ENCODE measurements at regions not wholly inside any gene's neighbourhood (a gene's known extent, or its start where the extent isn't known, plus 50 kb on each side); places are given as distances from the start of the nearest gene placed in this dataset.

GRCh38 chr18:76670564-76671288 lies 151.6 kb upstream of the ZNF236 start:
- Histone ChIP-seq H3K9me3 (ENCODE audit: low read depth, low read length) (no peaks in the 10 kb centered on the region), H3K27ac (no peak overlapping the region), H3K9ac (ENCODE audit: insufficient read length) (no peak overlapping the region), H3K4me3 (no peak overlapping the region), H3K36me3 (ENCODE audit: insufficient read depth, low read length) (no peaks in the 10 kb centered on the region)
- no peak for DNase-seq (ENCODE audit: low read depth, low spot score)
- TF ChIP-seq FOXP2 (optimal IDR thresholded peaks at IDR 0.05; ENCODE audit: control extremely low read depth, extremely low read length, insufficient read depth) (no peak), POLR2AphosphoS5 (IDR thresholded peaks at IDR 0.05; ENCODE audit: borderline replicate concordance, low read depth, low read length) (no peak), EZH2 (IDR thresholded peaks at IDR 0.05) (no peak)

GRCh38 chr18:76668546-76668945 lies 153.8 kb upstream of the ZNF236 start:
- no peaks in the 10 kb centered on the region for H3K9me3 ChIP-seq (ENCODE audit: low read depth, low read length)
- no peak for DNase-seq (ENCODE audit: low read depth, low spot score)
- H3K36me3 ChIP-seq (ENCODE audit: insufficient read depth, low read length) = no peaks in the 10 kb centered on the region
- no peak overlapping the region for H3K9ac ChIP-seq (ENCODE audit: insufficient read length)
- TF ChIP-seq FOXP2 (optimal IDR thresholded peaks at IDR 0.05; ENCODE audit: control extremely low read depth, extremely low read length, insufficient read depth) = no peak
- no peak for TF ChIP-seq POLR2AphosphoS5 (IDR thresholded peaks at IDR 0.05; ENCODE audit: borderline replicate concordance, low read depth, low read length)
- TF ChIP-seq EZH2 (IDR thresholded peaks at IDR 0.05) = no peak
- no peak overlapping the region for H3K4me3 ChIP-seq
- H3K27ac ChIP-seq = no peak overlapping the region

GRCh38 chr18:76668119-76668518 lies 154.2 kb upstream of the ZNF236 start:
- Histone ChIP-seq H3K4me3 (no peak overlapping the region), H3K27ac (no peak overlapping the region), H3K9ac (ENCODE audit: insufficient read length) (no peak overlapping the region), H3K36me3 (ENCODE audit: insufficient read depth, low read length) (no peaks in the 10 kb centered on the region), H3K9me3 (ENCODE audit: low read depth, low read length) (no peaks in the 10 kb centered on the region)
- TF ChIP-seq EZH2 (IDR thresholded peaks at IDR 0.05) (no peak), POLR2AphosphoS5 (IDR thresholded peaks at IDR 0.05; ENCODE audit: borderline replicate concordance, low read depth, low read length) (no peak), FOXP2 (optimal IDR thresholded peaks at IDR 0.05; ENCODE audit: control extremely low read depth, extremely low read length, insufficient read depth) (no peak)
- no peak for DNase-seq (ENCODE audit: low read depth, low spot score)

GRCh38 chr18:76667603-76668002 lies 154.8 kb upstream of the ZNF236 start:
- no peaks in the 10 kb centered on the region for H3K36me3 ChIP-seq (ENCODE audit: insufficient read depth, low read length)
- H3K9ac ChIP-seq (ENCODE audit: insufficient read length) = no peak overlapping the region
- H3K9me3 ChIP-seq (ENCODE audit: low read depth, low read length) = no peaks in the 10 kb centered on the region
- no peak overlapping the region for H3K4me3 ChIP-seq
- no peak for DNase-seq (ENCODE audit: low read depth, low spot score)
- H3K27ac ChIP-seq = no peak overlapping the region
- no peak for TF ChIP-seq FOXP2 (optimal IDR thresholded peaks at IDR 0.05; ENCODE audit: control extremely low read depth, extremely low read length, insufficient read depth)
- TF ChIP-seq EZH2 (IDR thresholded peaks at IDR 0.05) = no peak
- TF ChIP-seq POLR2AphosphoS5 (IDR thresholded peaks at IDR 0.05; ENCODE audit: borderline replicate concordance, low read depth, low read length) = no peak

GRCh38 chr18:76662626-76663025 lies 159.7 kb upstream of the ZNF236 start:
- Histone ChIP-seq H3K9me3 (ENCODE audit: low read depth, low read length) (no peaks in the 10 kb centered on the region), H3K9ac (ENCODE audit: insufficient read length) (no peak overlapping the region), H3K27ac (no peak overlapping the region), H3K4me3 (no peak overlapping the region), H3K36me3 (ENCODE audit: insufficient read depth, low read length) (no peaks in the 10 kb centered on the region)
- TF ChIP-seq EZH2 (IDR thresholded peaks at IDR 0.05) (no peak), FOXP2 (optimal IDR thresholded peaks at IDR 0.05; ENCODE audit: control extremely low read depth, extremely low read length, insufficient read depth) (no peak), POLR2AphosphoS5 (IDR thresholded peaks at IDR 0.05; ENCODE audit: borderline replicate concordance, low read depth, low read length) (no peak)
- no peak for DNase-seq (ENCODE audit: low read depth, low spot score)

GRCh38 chr18:76660571-76661192 lies 161.7 kb upstream of the ZNF236 start:
- Histone ChIP-seq H3K4me3 (no peak overlapping the region), H3K9me3 (ENCODE audit: low read depth, low read length) (no peaks in the 10 kb centered on the region), H3K27ac (no peak overlapping the region), H3K36me3 (ENCODE audit: insufficient read depth, low read length) (no peaks in the 10 kb centered on the region), H3K9ac (ENCODE audit: insufficient read length) (no peak overlapping the region)
- no peak for DNase-seq (ENCODE audit: low read depth, low spot score)
- TF ChIP-seq EZH2 (IDR thresholded peaks at IDR 0.05) (no peak), POLR2AphosphoS5 (IDR thresholded peaks at IDR 0.05; ENCODE audit: borderline replicate concordance, low read depth, low read length) (no peak), FOXP2 (optimal IDR thresholded peaks at IDR 0.05; ENCODE audit: control extremely low read depth, extremely low read length, insufficient read depth) (no peak)

GRCh38 chr18:76658627-76659026 lies 163.6 kb upstream of the ZNF516 start:
- Histone ChIP-seq H3K36me3 (ENCODE audit: insufficient read depth, low read length) (no peaks in the 10 kb centered on the region), H3K9ac (ENCODE audit: insufficient read length) (no peak overlapping the region), H3K9me3 (ENCODE audit: low read depth, low read length) (no peaks in the 10 kb centered on the region), H3K27ac (no peak overlapping the region), H3K4me3 (no peak overlapping the region)
- no peak for DNase-seq (ENCODE audit: low read depth, low spot score)
- TF ChIP-seq POLR2AphosphoS5 (IDR thresholded peaks at IDR 0.05; ENCODE audit: borderline replicate concordance, low read depth, low read length) (no peak), EZH2 (IDR thresholded peaks at IDR 0.05) (no peak), FOXP2 (optimal IDR thresholded peaks at IDR 0.05; ENCODE audit: control extremely low read depth, extremely low read length, insufficient read depth) (no peak)

GRCh38 chr18:76657911-76658470 lies 162.9 kb upstream of the ZNF516 start:
- H3K9me3 ChIP-seq (ENCODE audit: low read depth, low read length) = no peaks in the 10 kb centered on the region
- TF ChIP-seq POLR2AphosphoS5 (IDR thresholded peaks at IDR 0.05; ENCODE audit: borderline replicate concordance, low read depth, low read length) (no peak), FOXP2 (optimal IDR thresholded peaks at IDR 0.05; ENCODE audit: control extremely low read depth, extremely low read length, insufficient read depth) (no peak), EZH2 (IDR thresholded peaks at IDR 0.05) (no peak)
- H3K9ac ChIP-seq (ENCODE audit: insufficient read length) = no peak overlapping the region
- H3K4me3 ChIP-seq = no peak overlapping the region
- DNase-seq (ENCODE audit: low read depth, low spot score) = no peak
- no peak overlapping the region for H3K27ac ChIP-seq
- H3K36me3 ChIP-seq (ENCODE audit: insufficient read depth, low read length) = no peaks in the 10 kb centered on the region

All from SK-N-MC (cell line).